Stimulated activated CD4-positive, alpha-beta T cell treated with anti-CD3 and anti-CD28 coated beads, Interleukin-15, amount 100 ng/mL, for 48 hours (primary cell): ENCODE measurements at regions not wholly inside any gene's neighbourhood (a gene's known extent, or its start where the extent isn't known, plus 50 kb on each side); places are given as distances from the start of the nearest gene placed in this dataset.

ENCODE experiments used
- DNase-seq, 2 donors: peaks; one replicate each; pipeline ENCODE4 v3.0.0-alpha.2; 2020; ENCODE audit warnings: low read depth in 2 of 2

- no peak for DNase-seq
These were observed 152.4 kb upstream of the CMC1 start for GRCh38 chr3:28088811-28089526.

GRCh38 chr3:28089527-28089897 is 151.9 kb upstream of the CMC1 start:
- no peak for DNase-seq

GRCh38 chr3:28099296-28099695 is 142.1 kb upstream of the CMC1 start:
- DNase-seq, result no peak

GRCh38 chr3:28101705-28102104 is 139.7 kb upstream of the CMC1 start:
- no peak for DNase-seq

- DNase-seq, result no peak
These were observed 137.6 kb upstream of the CMC1 start for GRCh38 chr3:28103861-28104260.

GRCh38 chr3:28104896-28105534 is 136.4 kb upstream of the CMC1 start:
- DNase-seq, result no peak

GRCh38 chr3:28109829-28110228 is 131.6 kb upstream of the CMC1 start:
- no peak for DNase-seq

- no peak for DNase-seq
These were observed 130.6 kb upstream of the CMC1 start for GRCh38 chr3:28110869-28111268.

GRCh38 chr3:28114893-28115292 is 126.5 kb upstream of the CMC1 start:
- no peak for DNase-seq

- DNase-seq, result no peak
These were observed 126.1 kb upstream of the CMC1 start for GRCh38 chr3:28115316-28115715.

- DNase-seq, result no peak
These were observed 123.8 kb upstream of the CMC1 start for GRCh38 chr3:28117598-28117997.

GRCh38 chr3:28118087-28118486 is 123.3 kb upstream of the CMC1 start:
- no peak for DNase-seq

- DNase-seq, result no peak
These were observed 119.2 kb upstream of the CMC1 start for GRCh38 chr3:28122227-28122626.

- no peak for DNase-seq
These were observed 116.5 kb upstream of the CMC1 start for GRCh38 chr3:28124882-28125281.

- no peak for DNase-seq
These were observed 116.1 kb upstream of the CMC1 start for GRCh38 chr3:28125342-28125741.

GRCh38 chr3:28130836-28131235 is 110.6 kb upstream of the CMC1 start:
- no peak for DNase-seq

GRCh38 chr3:28132941-28133340 is 108.5 kb upstream of the CMC1 start:
- DNase-seq, result no peak

GRCh38 chr3:28134198-28134597 is 107.2 kb upstream of the CMC1 start:
- no peak for DNase-seq

- no peak for DNase-seq
These were observed 106.5 kb upstream of the CMC1 start for GRCh38 chr3:28134792-28135375.

GRCh38 chr3:28136607-28137216 is 104.7 kb upstream of the CMC1 start:
- no peak for DNase-seq

- DNase-seq, result no peak
These were observed 103.3 kb upstream of the CMC1 start for GRCh38 chr3:28138043-28138610.

GRCh38 chr3:28139288-28139687 is 102.1 kb upstream of the CMC1 start:
- DNase-seq, result no peak
